WERI-Rb-1 (cell line): ENCODE measurements at regions not wholly inside any gene's neighbourhood (a gene's known extent, or its start where the extent isn't known, plus 50 kb on each side); places are given as distances from the start of the nearest gene placed in this dataset.

Experiments used
- DNase-seq: peaks from one replicate; pipeline ENCODE4 v3.0.0-alpha.2; 2020
- H3K27ac ChIP-seq: fragments of 250-450 bp; sonication (Bioruptor Pico); 2 replicates; pipeline ENCODE4 v1.5.1; 2020; ENCODE audit warnings: mild to moderate bottlenecking, moderate library complexity
- H3K27me3 ChIP-seq: fragments of 250-450 bp; sonication (Bioruptor Pico); 2 replicates; pipeline ENCODE4 v1.5.1; 2021; ENCODE audit warnings: mild to moderate bottlenecking, low read depth, moderate library complexity; ENCODE audit not compliant: insufficient read depth, severe bottlenecking
- H3K36me3 ChIP-seq: fragments of 250-450 bp; sonication (Bioruptor Pico); 2 replicates; pipeline ENCODE4 v1.5.1; 2020; ENCODE audit warnings: mild to moderate bottlenecking, moderate library complexity
- H3K4me3 ChIP-seq: 2 replicates; pipeline ENCODE4 v1.5.1; 2011; ENCODE audit warnings: low read depth, mild to moderate bottlenecking, control low read depth, low read length
- H3K9me3 ChIP-seq: fragments of 250-450 bp; sonication (Bioruptor Pico); 2 replicates; pipeline ENCODE4 v1.5.1; 2021; ENCODE audit warnings: mild to moderate bottlenecking, moderate library complexity; ENCODE audit not compliant: severe bottlenecking
- TF ChIP-seq, protein P1 (sequence below): IDR thresholded peaks from 2 replicates; pipeline ENCODE4 v1.5.1; 2011; ENCODE audit warnings: low read depth, mild to moderate bottlenecking, control low read depth, inconsistent platforms, low read length

GRCh38 chr5:60232036-60232795, 338.7 kb upstream of the PDE4D start:
- H3K36me3 ChIP-seq: no peaks in the 10 kb centered on the region
- H3K4me3 ChIP-seq: no peak overlapping the region
- no peak for DNase-seq
- no peaks in the 10 kb centered on the region for H3K27me3 ChIP-seq
- H3K9me3 ChIP-seq: no peaks in the 10 kb centered on the region
- TF ChIP-seq, protein P1, sequence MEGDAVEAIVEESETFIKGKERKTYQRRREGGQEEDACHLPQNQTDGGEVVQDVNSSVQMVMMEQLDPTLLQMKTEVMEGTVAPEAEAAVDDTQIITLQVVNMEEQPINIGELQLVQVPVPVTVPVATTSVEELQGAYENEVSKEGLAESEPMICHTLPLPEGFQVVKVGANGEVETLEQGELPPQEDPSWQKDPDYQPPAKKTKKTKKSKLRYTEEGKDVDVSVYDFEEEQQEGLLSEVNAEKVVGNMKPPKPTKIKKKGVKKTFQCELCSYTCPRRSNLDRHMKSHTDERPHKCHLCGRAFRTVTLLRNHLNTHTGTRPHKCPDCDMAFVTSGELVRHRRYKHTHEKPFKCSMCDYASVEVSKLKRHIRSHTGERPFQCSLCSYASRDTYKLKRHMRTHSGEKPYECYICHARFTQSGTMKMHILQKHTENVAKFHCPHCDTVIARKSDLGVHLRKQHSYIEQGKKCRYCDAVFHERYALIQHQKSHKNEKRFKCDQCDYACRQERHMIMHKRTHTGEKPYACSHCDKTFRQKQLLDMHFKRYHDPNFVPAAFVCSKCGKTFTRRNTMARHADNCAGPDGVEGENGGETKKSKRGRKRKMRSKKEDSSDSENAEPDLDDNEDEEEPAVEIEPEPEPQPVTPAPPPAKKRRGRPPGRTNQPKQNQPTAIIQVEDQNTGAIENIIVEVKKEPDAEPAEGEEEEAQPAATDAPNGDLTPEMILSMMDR: no peak
- no peak overlapping the region for H3K27ac ChIP-seq

DNA sequence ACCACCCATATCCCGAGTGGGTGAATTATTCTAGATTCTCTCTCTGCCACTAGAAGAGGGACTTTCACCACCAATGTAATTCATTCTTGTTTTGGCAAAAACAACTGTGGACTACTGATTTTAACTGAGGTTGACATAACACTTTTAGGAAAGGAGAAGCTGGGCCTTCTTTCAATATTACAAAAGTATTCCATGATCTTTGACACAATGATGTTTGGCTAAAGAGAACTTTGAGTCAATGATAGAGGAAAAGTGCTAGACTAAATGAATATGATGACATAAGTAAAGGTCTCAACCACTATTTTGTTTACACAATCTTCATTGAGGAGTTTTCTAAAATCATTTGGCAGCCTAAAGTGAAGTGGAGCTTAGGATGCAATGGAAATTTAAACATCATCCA, 336.9 kb upstream of the PDE4D start:
- Histone ChIP-seq H3K9me3 (no peaks in the 10 kb centered on the region), H3K4me3 (no peak overlapping the region), H3K27me3 (no peaks in the 10 kb centered on the region), H3K36me3 (no peaks in the 10 kb centered on the region), H3K27ac (no peak overlapping the region)
- TF ChIP-seq, protein P1: no peak
- no peak for DNase-seq

DNA sequence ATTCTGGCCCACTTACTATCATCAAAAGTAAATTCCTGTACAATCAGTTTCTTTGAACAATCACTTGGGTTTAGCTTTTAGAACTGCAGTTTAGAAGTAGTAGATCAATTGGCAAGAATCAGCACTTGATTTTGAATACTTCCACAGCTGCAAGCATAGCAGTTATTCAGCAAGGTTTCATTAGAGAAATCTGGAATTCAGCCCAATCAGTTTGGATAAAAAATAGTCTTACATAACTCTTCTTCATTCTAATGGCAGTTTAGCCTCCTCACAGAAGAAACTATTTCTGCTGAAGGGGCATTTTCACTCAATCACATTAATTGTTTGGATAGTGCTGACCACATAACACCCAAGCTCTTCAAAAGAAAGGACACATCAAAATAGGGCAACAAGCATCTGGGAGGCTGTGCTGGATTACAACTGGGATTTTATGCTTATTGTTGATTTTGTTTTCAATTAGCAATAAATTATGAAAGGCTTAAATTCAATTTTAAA, 336.2 kb upstream of the PDE4D start:
- H3K4me3 ChIP-seq: no peak overlapping the region
- TF ChIP-seq, protein P1: no peak
- H3K27ac ChIP-seq: no peak overlapping the region
- no peaks in the 10 kb centered on the region for H3K9me3 ChIP-seq
- H3K36me3 ChIP-seq: no peaks in the 10 kb centered on the region
- no peak for DNase-seq
- H3K27me3 ChIP-seq: no peaks in the 10 kb centered on the region

- no peak for DNase-seq
- no peaks in the 10 kb centered on the region for H3K27me3 ChIP-seq
- H3K36me3 ChIP-seq: no peaks in the 10 kb centered on the region
- TF ChIP-seq, protein P1: no peak
- no peaks in the 10 kb centered on the region for H3K9me3 ChIP-seq
- H3K4me3 ChIP-seq: no peak overlapping the region
- no peak overlapping the region for H3K27ac ChIP-seq
Observed at GRCh38 chr5:60228676-60229075, 335.1 kb upstream of the PDE4D start.

- H3K36me3 ChIP-seq: no peaks in the 10 kb centered on the region
- no peak overlapping the region for H3K27ac ChIP-seq
- TF ChIP-seq, protein P1: no peak
- no peaks in the 10 kb centered on the region for H3K27me3 ChIP-seq
- DNase-seq: no peak
- no peak overlapping the region for H3K4me3 ChIP-seq
- H3K9me3 ChIP-seq: no peaks in the 10 kb centered on the region
Observed at GRCh38 chr5:60226128-60226527, 332.6 kb upstream of the PDE4D start.

DNA sequence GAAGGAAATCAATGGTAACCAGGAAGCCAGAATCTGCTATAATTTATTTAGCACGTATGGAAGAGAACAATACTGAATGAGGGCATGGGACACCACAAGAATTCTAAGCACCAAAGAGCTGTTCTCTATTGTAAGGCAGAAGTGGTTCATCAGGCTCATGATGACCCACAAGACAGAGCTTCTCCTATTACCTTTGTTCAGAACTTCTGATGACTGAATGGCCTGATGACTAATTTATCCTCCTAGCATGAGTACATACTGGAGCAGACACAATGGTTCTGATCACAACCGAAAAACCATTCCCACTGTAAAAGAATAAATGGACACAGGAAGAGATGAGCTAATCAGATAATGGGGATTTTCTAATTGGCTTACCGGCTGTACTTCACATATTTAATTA, 329.8 kb upstream of the PDE4D start:
- Histone ChIP-seq H3K4me3 (no peak overlapping the region), H3K27ac (no peak overlapping the region), H3K9me3 (no peaks in the 10 kb centered on the region), H3K36me3 (no peaks in the 10 kb centered on the region), H3K27me3 (no peaks in the 10 kb centered on the region)
- TF ChIP-seq, protein P1: no peak
- no peak for DNase-seq
